Caco-2 (cell line): ENCODE measurements at regions not wholly inside any gene's neighbourhood (a gene's known extent, or its start where the extent isn't known, plus 50 kb on each side); places are given as distances from the start of the nearest gene placed in this dataset.

Source experiments
- BruUV-seq: library from RNA; stranded (reverse); fragments of 400-500 nt; replicated peaks from 2 replicates; lab custom pipeline; 2021; lab: Mats Ljungman, UMichigan
- CTCF ChIA-PET: fragments of 300-600 bp; sonication (Branson Sonifier 250); formaldehyde crosslinking; loops from one replicate; lab custom pipeline; 2022; ENCODE audit warnings: antibody characterized with exemption; lab: Charles Lee
- POLR2A ChIA-PET: fragments of 300-600 bp; sonication (Branson Sonifier 250); formaldehyde crosslinking; loops from one replicate; lab custom pipeline; 2022; ENCODE audit warnings: antibody characterized with exemption; lab: Charles Lee
- DNase-seq, 2 experiments: peaks; one replicate each; pipeline versions ENCODE4 v3.0.0 to v3.0.0-alpha.2; 2020 to 2022
- H3K27me3 ChIP-seq: replicated peaks from 2 replicates; pipeline ENCODE4 v1.6.0; 2011; ENCODE audit warnings: low read length; ENCODE audit not compliant: control insufficient read depth, insufficient read depth
- H3K36me3 ChIP-seq: 2 replicates; pipeline ENCODE4 v1.5.1; 2011; ENCODE audit warnings: low read length; ENCODE audit not compliant: control insufficient read depth, insufficient read depth
- H3K4me1 ChIP-seq: fragments of 250-450 bp; sonication (Bioruptor Pico); 2 replicates; pipeline ENCODE4 v1.5.1; 2020; ENCODE audit warnings: mild to moderate bottlenecking
- H3K4me3 ChIP-seq: 2 replicates; pipeline ENCODE4 v1.5.1; 2011; ENCODE audit warnings: low read depth, mild to moderate bottlenecking, control low read depth, low read length
- H3K9me3 ChIP-seq: fragments of 250-450 bp; sonication (Bioruptor Pico); 2 replicates; pipeline ENCODE4 v1.5.1; 2020; ENCODE audit warnings: mild to moderate bottlenecking, moderate library complexity
- H3K27ac Mint-ChIP-seq: one replicate; pipeline ENCODE4 v1.8.0; 2022; ENCODE audit warnings: mixed read lengths; ENCODE audit not compliant: unreplicated experiment
- H3K27me3 Mint-ChIP-seq: one replicate; pipeline ENCODE4 v1.8.0; 2022; ENCODE audit warnings: mixed read lengths; ENCODE audit not compliant: insufficient read depth, unreplicated experiment
- H3K36me3 Mint-ChIP-seq: one replicate; pipeline ENCODE4 v1.8.0; 2022; ENCODE audit warnings: mild to moderate bottlenecking, mixed read lengths; ENCODE audit not compliant: insufficient read depth, unreplicated experiment
- H3K4me1 Mint-ChIP-seq: one replicate; pipeline ENCODE4 v1.8.0; 2022; ENCODE audit warnings: low read depth, mixed read lengths; ENCODE audit not compliant: unreplicated experiment
- H3K4me3 Mint-ChIP-seq: one replicate; pipeline ENCODE4 v1.8.0; 2022; ENCODE audit warnings: mild to moderate bottlenecking, moderate library complexity, mixed read lengths; ENCODE audit not compliant: unreplicated experiment
- H3K9me3 Mint-ChIP-seq: one replicate; pipeline ENCODE4 v1.8.0; 2022; ENCODE audit warnings: mixed read lengths; ENCODE audit not compliant: unreplicated experiment
- CTCF ChIP-seq, 2 experiments: fragments of 200-600 bp in 1 of 2; IDR thresholded peaks; 1 replicate in 1 of 2; 2 replicates in 1 of 2; pipeline versions ENCODE4 v1.5.1 to v1.8.0; 2011 to 2022; ENCODE audit warnings: antibody characterized with exemption in 1 of 2, control low read depth in 1 of 2, inconsistent platforms in 1 of 2, low read depth in 1 of 2, low read length in 1 of 2, mild to moderate bottlenecking in 1 of 2, moderate library complexity in 1 of 2; ENCODE audit not compliant: insufficient read depth in 1 of 2, severe bottlenecking in 1 of 2, unreplicated experiment in 1 of 2
- intact Hi-C: fragments of 100-400 bp; cut with micrococcal nuclease; formaldehyde crosslinking; loops from one replicate; pipeline ENCODE4 v1.10.0; 2022; ENCODE audit not compliant: unreplicated experiment

- Histone ChIP-seq H3K9me3 (no peaks in the 10 kb centered on the region), H3K36me3 (no peaks in the 10 kb centered on the region), H3K27me3 (no peaks in the 10 kb centered on the region), H3K4me3 (no peak overlapping the region), H3K4me1 (peaks cover 70% of the 10 kb centered on the region)
- H3K27ac Mint-ChIP-seq = peak overlapping the region; percentile 33
- ChIA-PET CTCF (no interaction called here), POLR2A (no interaction called here)
- H3K4me3 Mint-ChIP-seq = no peak overlapping the region
- DNase-seq = no peak
- H3K4me1 Mint-ChIP-seq = peaks cover 54% of the 10 kb centered on the region
- intact Hi-C loops = no loop called here
- no TSS peak for BruUV-seq
- H3K36me3 Mint-ChIP-seq = peaks cover 13% of the 10 kb centered on the region
- no peak for TF ChIP-seq CTCF (IDR thresholded peaks at IDR 0.05; ENCODE audit: insufficient read depth in 1 of 2, low read depth in 1 of 2, low read length in 1 of 2, severe bottlenecking in 1 of 2, unreplicated experiment in 1 of 2)
- no peaks in the 10 kb centered on the region for H3K27me3 Mint-ChIP-seq
- H3K9me3 Mint-ChIP-seq = no peaks in the 10 kb centered on the region
Measured at GRCh38 chr2:47304654-47305053, 64.5 kb upstream of the EPCAM start.

DNA sequence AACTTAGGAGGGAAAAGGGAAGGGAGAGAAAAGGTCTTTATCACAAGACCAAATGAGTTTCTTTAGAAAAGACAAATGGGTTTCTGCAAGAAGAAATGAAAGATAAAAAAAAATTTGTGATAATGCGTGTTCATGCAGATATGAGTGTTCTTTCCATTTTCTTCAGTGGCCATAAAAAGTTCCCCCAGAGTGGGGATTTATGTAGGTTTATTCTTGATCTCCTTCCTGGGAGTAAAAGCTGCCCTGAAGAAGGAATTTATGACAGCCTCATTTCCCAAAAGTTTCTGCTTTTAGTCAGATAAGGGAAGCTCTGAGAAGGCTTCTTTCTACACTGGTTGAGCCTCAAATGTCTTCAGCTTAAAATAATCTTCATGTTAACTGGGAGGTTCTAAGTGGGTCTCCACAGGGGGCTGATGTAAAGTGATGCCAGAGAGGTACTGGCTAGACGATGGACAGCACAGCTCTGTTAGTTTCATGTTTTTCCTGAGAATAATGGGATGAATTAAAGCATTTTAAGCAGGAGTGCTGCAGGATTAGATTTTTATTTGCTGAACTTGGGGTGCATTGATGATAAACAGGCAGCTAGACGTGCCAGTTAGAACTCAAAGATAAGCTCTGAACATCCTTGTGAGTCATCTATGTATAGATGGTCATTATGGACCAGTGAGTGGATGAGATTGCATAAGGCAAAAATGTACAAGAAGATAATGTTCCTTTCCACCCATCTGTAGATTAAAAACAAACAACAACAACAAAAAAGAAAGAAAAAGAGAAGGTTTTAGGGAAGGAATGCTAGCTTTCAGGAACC lies 65.6 kb upstream of the EPCAM start:
- Mint-ChIP-seq H3K27ac (peak overlapping the region; percentile 27), H3K27me3 (no peaks in the 10 kb centered on the region), H3K4me3 (peak overlapping the region; percentile 20), H3K36me3 (peaks cover 7% of the 10 kb centered on the region), H3K4me1 (peaks cover 51% of the 10 kb centered on the region), H3K9me3 (no peaks in the 10 kb centered on the region)
- Histone ChIP-seq H3K9me3 (no peaks in the 10 kb centered on the region), H3K4me3 (no peak overlapping the region), H3K4me1 (peaks cover 67% of the 10 kb centered on the region), H3K27me3 (no peaks in the 10 kb centered on the region), H3K36me3 (no peaks in the 10 kb centered on the region)
- POLR2A ChIA-PET = no interaction called here
- CTCF ChIA-PET = no interaction called here
- BruUV-seq = no TSS peak
- no peak for DNase-seq
- intact Hi-C loops = no loop called here
- TF ChIP-seq CTCF (IDR thresholded peaks at IDR 0.05; ENCODE audit: insufficient read depth in 1 of 2, low read depth in 1 of 2, low read length in 1 of 2, severe bottlenecking in 1 of 2, unreplicated experiment in 1 of 2) = no peak

GRCh38 chr2:47302308-47302707 lies 66.8 kb upstream of the EPCAM start:
- ChIA-PET POLR2A (no interaction called here), CTCF (no interaction called here)
- peak overlapping the region; percentile 31 for H3K27ac Mint-ChIP-seq
- DNase-seq = no peak
- no peak for TF ChIP-seq CTCF (IDR thresholded peaks at IDR 0.05; ENCODE audit: insufficient read depth in 1 of 2, low read depth in 1 of 2, low read length in 1 of 2, severe bottlenecking in 1 of 2, unreplicated experiment in 1 of 2)
- no peak overlapping the region for H3K4me3 Mint-ChIP-seq
- H3K27me3 ChIP-seq = no peaks in the 10 kb centered on the region
- H3K36me3 ChIP-seq = no peaks in the 10 kb centered on the region
- intact Hi-C loops = no loop called here
- H3K36me3 Mint-ChIP-seq = peaks cover 7% of the 10 kb centered on the region
- peaks cover 69% of the 10 kb centered on the region for H3K4me1 ChIP-seq
- no peaks in the 10 kb centered on the region for H3K9me3 Mint-ChIP-seq
- H3K9me3 ChIP-seq = no peaks in the 10 kb centered on the region
- peaks cover 54% of the 10 kb centered on the region for H3K4me1 Mint-ChIP-seq
- H3K27me3 Mint-ChIP-seq = no peaks in the 10 kb centered on the region
- BruUV-seq = no TSS peak
- H3K4me3 ChIP-seq = no peak overlapping the region
